Neuronal stem cell (in vitro differentiated cells): ENCODE measurements at regions not wholly inside any gene's neighbourhood (a gene's known extent, or its start where the extent isn't known, plus 50 kb on each side); places are given as distances from the start of the nearest gene placed in this dataset.
"Not testable (repeated sequence)": the region's sequence is repeated elsewhere in the genome, so short reads cannot be mapped to it uniquely, and the experiment has no call there.

ENCODE experiments used
- DNase-seq: peaks from one replicate; pipeline ENCODE4 v3.0.0-alpha.2; 2013; ENCODE audit warnings: low spot score
- H2AFZ ChIP-seq: one replicate; pipeline ENCODE4 v1.6.1; 2013; ENCODE audit warnings: mild to moderate bottlenecking, low read length, inconsistent platforms
- H2AK5ac ChIP-seq: 2 replicates; pipeline ENCODE4 v1.6.1; 2013; ENCODE audit warnings: low read depth, mild to moderate bottlenecking, inconsistent platforms, low read length, moderate library complexity, mixed read lengths
- H2BK120ac ChIP-seq: 2 replicates; pipeline ENCODE4 v1.6.1; 2013; ENCODE audit warnings: low read depth, mild to moderate bottlenecking, inconsistent platforms, low read length, moderate library complexity, mixed read lengths
- H2BK12ac ChIP-seq: one replicate; pipeline ENCODE4 v1.6.1; 2013; ENCODE audit warnings: low read length, inconsistent platforms
- H2BK15ac ChIP-seq: 2 replicates; pipeline ENCODE4 v1.6.1; 2013; ENCODE audit warnings: mild to moderate bottlenecking, low read length, inconsistent platforms, mixed read lengths
- H2BK5ac ChIP-seq: one replicate; pipeline ENCODE4 v1.6.1; 2013; ENCODE audit warnings: inconsistent platforms, mild to moderate bottlenecking, low read length, moderate library complexity
- H3K14ac ChIP-seq: one replicate; pipeline ENCODE4 v1.6.1; 2013; ENCODE audit warnings: low read length, inconsistent platforms
- H3K18ac ChIP-seq: 2 replicates; pipeline ENCODE4 v1.6.1; 2013; ENCODE audit warnings: low read length, inconsistent platforms
- H3K23ac ChIP-seq: 2 replicates; pipeline ENCODE4 v1.6.1; 2013; ENCODE audit warnings: low read depth, mild to moderate bottlenecking, mixed read lengths, low read length, inconsistent platforms; ENCODE audit not compliant: poor library complexity
- H3K27ac ChIP-seq: replicated peaks from 3 replicates; pipeline ENCODE4 v1.5.1; 2013; ENCODE audit warnings: low read length, inconsistent platforms
- H3K27me3 ChIP-seq, 3 experiments: 2 replicates each; pipeline ENCODE4 v1.6.1; 2013; ENCODE audit warnings: low read length in 3 of 3, mild to moderate bottlenecking in 2 of 3, inconsistent platforms in 1 of 3, low read depth in 1 of 3, mixed read lengths in 1 of 3, moderate library complexity in 1 of 3; ENCODE audit not compliant: control insufficient read depth in 3 of 3, insufficient read depth in 3 of 3
- H3K36me3 ChIP-seq, 2 donors: replicated peaks in 1 of 2; 2 replicates each; pipeline ENCODE4 v1.6.1; 2013; ENCODE audit warnings: low read length in 2 of 2; ENCODE audit not compliant: control insufficient read depth in 2 of 2, insufficient read depth in 2 of 2
- H3K4ac ChIP-seq: 2 replicates; pipeline ENCODE4 v1.6.1; 2013; ENCODE audit warnings: inconsistent platforms, mild to moderate bottlenecking, low read length, moderate library complexity
- H3K4me1 ChIP-seq, 2 donors: 1 replicate in 1 of 2; 2 replicates in 1 of 2; pipeline ENCODE4 v1.6.1; 2013; ENCODE audit warnings: low read length in 2 of 2, low read depth in 1 of 2; ENCODE audit not compliant: control insufficient read depth in 2 of 2, insufficient read depth in 1 of 2
- H3K4me2 ChIP-seq: one replicate; pipeline ENCODE4 v1.6.1; 2013; ENCODE audit warnings: mild to moderate bottlenecking, low read length, inconsistent platforms; ENCODE audit not compliant: insufficient read depth, poor library complexity, severe bottlenecking
- H3K4me3 ChIP-seq, 2 donors: 2 replicates each; pipeline ENCODE4 v1.5.1; 2013; ENCODE audit warnings: low read length in 2 of 2, mild to moderate bottlenecking in 2 of 2, inconsistent platforms in 1 of 2, moderate library complexity in 1 of 2
- H3K79me1 ChIP-seq: one replicate; pipeline ENCODE4 v1.6.1; 2013; ENCODE audit warnings: low read depth, mild to moderate bottlenecking, inconsistent platforms, low read length, moderate library complexity
- H3K9ac ChIP-seq: one replicate; pipeline ENCODE4 v1.6.1; 2013; ENCODE audit warnings: mild to moderate bottlenecking, low read depth, low read length, inconsistent platforms; ENCODE audit not compliant: poor library complexity
- H3K9me3 ChIP-seq, 2 donors: replicated peaks in 1 of 2; 2 replicates each; pipeline versions ENCODE3 to v1.6.1; 2013; ENCODE audit warnings: low read length in 2 of 2, mild to moderate bottlenecking in 2 of 2, inconsistent platforms in 1 of 2, low read depth in 1 of 2, mixed read lengths in 1 of 2, moderate library complexity in 1 of 2; ENCODE audit not compliant: control insufficient read depth in 2 of 2, insufficient read depth in 1 of 2
- H4K8ac ChIP-seq: one replicate; pipeline ENCODE4 v1.6.1; 2013; ENCODE audit warnings: low read depth, mild to moderate bottlenecking, inconsistent platforms, low read length, moderate library complexity
- H4K91ac ChIP-seq: one replicate; pipeline ENCODE4 v1.6.1; 2013; ENCODE audit warnings: low read length, low read depth, mild to moderate bottlenecking, inconsistent platforms; ENCODE audit not compliant: poor library complexity
- WGBS, 2 donors: extraction: QIAGEN DNeasy Blood & Tissue Kit; methylation state at CpG; one replicate each; pipeline ENCODE4 v1.1.7; 2013; ENCODE audit warnings: missing lambda C conversion rate in 2 of 2, mixed read lengths in 1 of 2; ENCODE audit not compliant: insufficient read length in 2 of 2, insufficient replicate concordance in 1 of 2; ENCODE audit errors: extremely low coverage in 2 of 2; 5-methylcytosine and 5-hydroxymethylcytosine counted together

- no peak overlapping the region for H3K27ac ChIP-seq
- H3K27me3 ChIP-seq, result no peaks in the 10 kb centered on the region
- no peak overlapping the region for H2AFZ ChIP-seq
- H2BK15ac ChIP-seq, result no peak overlapping the region
- H2BK12ac ChIP-seq, result no peak overlapping the region
- H2AK5ac ChIP-seq, result no peak overlapping the region
- H3K79me1 ChIP-seq, result no peaks in the 10 kb centered on the region
- WGBS, 2 donors, result no CpG with 5 or more reads among the region's 17 CpGs
- no peak overlapping the region for H4K91ac ChIP-seq
- no peak overlapping the region for H2BK5ac ChIP-seq
- H3K9me3 ChIP-seq, result no peaks in the 10 kb centered on the region
- no peak overlapping the region for H3K18ac ChIP-seq
- H2BK120ac ChIP-seq, result no peak overlapping the region
- DNase-seq, result no peak
- H3K23ac ChIP-seq, result no peak overlapping the region
- no peak overlapping the region for H3K4ac ChIP-seq
- H3K4me1 ChIP-seq, result peaks cover 0 to 13% of the 10 kb centered on the region in 2 donors
- no peak overlapping the region for H3K4me3 ChIP-seq
- no peak overlapping the region for H3K14ac ChIP-seq
- H3K9ac ChIP-seq, result no peak overlapping the region
- no peak overlapping the region for H3K4me2 ChIP-seq
- no peaks in the 10 kb centered on the region for H3K36me3 ChIP-seq
- no peak overlapping the region for H4K8ac ChIP-seq
Observed at GRCh38 chr6:10314163-10314955, 100.5 kb downstream of the TFAP2A start.

DNA sequence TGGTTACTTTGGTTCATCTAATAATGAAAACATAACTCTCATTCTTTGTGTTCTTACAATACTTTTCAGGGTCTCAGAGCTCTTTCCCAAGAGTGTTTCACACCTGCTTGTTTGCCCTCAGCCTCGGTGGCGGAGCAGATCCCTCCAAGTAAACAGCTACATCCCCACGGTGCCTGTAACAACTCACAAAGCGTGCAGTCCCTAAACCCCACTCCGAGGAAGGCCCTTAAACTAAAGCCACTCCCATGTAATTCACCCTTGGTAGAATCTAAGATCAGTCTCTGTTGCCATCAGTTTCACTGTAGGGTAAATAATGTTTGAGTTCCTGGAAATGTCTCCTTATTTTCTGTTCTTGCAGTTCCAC, 101.1 kb downstream of the TFAP2A start:
- H3K9ac ChIP-seq, result no peak overlapping the region
- H3K79me1 ChIP-seq, result no peaks in the 10 kb centered on the region
- WGBS, 2 donors, result no CpG with 5 or more reads among the region's 5 CpGs
- no peak overlapping the region for H3K4me3 ChIP-seq
- no peak overlapping the region for H2AFZ ChIP-seq
- no peak overlapping the region for H3K23ac ChIP-seq
- H4K8ac ChIP-seq, result no peak overlapping the region
- no peak overlapping the region for H3K4ac ChIP-seq
- no peak overlapping the region for H3K14ac ChIP-seq
- H4K91ac ChIP-seq, result no peak overlapping the region
- no peak overlapping the region for H2BK12ac ChIP-seq
- no peak overlapping the region for H2BK15ac ChIP-seq
- no peaks in the 10 kb centered on the region for H3K9me3 ChIP-seq
- no peaks in the 10 kb centered on the region for H3K27me3 ChIP-seq
- DNase-seq, result no peak
- H2AK5ac ChIP-seq, result no peak overlapping the region
- H3K4me1 ChIP-seq, result peaks cover 0 to 14% of the 10 kb centered on the region in 2 donors
- no peaks in the 10 kb centered on the region for H3K36me3 ChIP-seq
- H2BK5ac ChIP-seq, result no peak overlapping the region
- H2BK120ac ChIP-seq, result no peak overlapping the region
- no peak overlapping the region for H3K4me2 ChIP-seq
- H3K18ac ChIP-seq, result no peak overlapping the region
- no peak overlapping the region for H3K27ac ChIP-seq

GRCh38 chr6:10312445-10312844, 102.4 kb downstream of the TFAP2A start:
- H3K9me3 ChIP-seq, result no peaks in the 10 kb centered on the region
- no peak overlapping the region for H4K8ac ChIP-seq
- no peak for DNase-seq
- H2BK15ac ChIP-seq, result no peak overlapping the region
- no peak overlapping the region for H3K9ac ChIP-seq
- H3K14ac ChIP-seq, result no peak overlapping the region
- H2AFZ ChIP-seq, result no peak overlapping the region
- no peak overlapping the region for H2BK12ac ChIP-seq
- H3K4me2 ChIP-seq, result no peak overlapping the region
- H2BK5ac ChIP-seq, result no peak overlapping the region
- peaks cover 0 to 14% of the 10 kb centered on the region in 2 donors for H3K4me1 ChIP-seq
- H3K79me1 ChIP-seq, result no peaks in the 10 kb centered on the region
- no peak overlapping the region for H2BK120ac ChIP-seq
- no peaks in the 10 kb centered on the region for H3K36me3 ChIP-seq
- no peak overlapping the region for H3K27ac ChIP-seq
- no peak overlapping the region for H3K4ac ChIP-seq
- no peak overlapping the region for H2AK5ac ChIP-seq
- H3K23ac ChIP-seq, result no peak overlapping the region
- WGBS, 2 donors, result no CpG with 5 or more reads among the region's 11 CpGs
- no peak overlapping the region for H3K18ac ChIP-seq
- H3K4me3 ChIP-seq, result no peak overlapping the region
- no peak overlapping the region for H4K91ac ChIP-seq
- H3K27me3 ChIP-seq, result no peaks in the 10 kb centered on the region

DNA sequence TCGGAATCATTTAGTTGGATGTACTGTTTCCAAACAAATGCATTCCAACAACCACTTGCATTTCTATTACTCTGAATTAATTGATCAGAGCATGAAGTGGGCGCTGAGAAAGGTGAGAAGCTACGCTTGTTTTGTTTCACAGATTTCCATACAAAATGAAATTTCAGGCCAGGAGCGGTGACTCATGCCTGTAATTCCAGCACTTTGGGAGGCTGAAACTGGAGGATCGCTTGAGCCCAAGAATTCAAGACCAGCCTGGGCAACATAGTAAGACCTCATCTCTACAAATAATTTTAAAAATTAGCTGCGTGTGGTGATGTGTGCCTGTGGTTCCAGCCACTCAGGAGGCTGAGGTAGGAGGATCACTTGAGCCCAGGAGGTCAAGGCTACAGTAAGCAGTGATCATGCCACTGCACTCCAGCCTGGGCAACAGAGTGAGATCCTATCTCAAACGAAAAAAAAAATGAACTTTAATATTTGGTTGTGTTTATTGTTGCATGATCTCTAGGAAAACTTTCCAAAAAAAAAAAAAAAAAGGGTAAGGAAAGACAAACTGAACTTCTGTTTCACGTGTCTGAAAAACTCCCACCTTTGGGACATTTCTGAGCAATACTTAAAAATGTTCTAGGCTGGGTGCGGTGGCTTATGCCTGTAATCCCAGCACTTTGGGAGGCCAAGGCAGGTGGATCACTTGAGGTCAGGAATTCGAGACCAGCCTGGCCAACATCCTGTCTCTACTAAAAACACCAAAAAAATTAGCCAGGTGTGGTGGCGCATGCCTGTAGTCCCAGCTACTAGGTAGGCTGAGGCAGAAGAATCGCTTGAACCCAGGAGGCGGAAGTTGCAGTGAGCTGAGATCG, 103.1 kb downstream of the TFAP2A start:
- not testable (repeated sequence) for H3K79me1 ChIP-seq, H3K27ac ChIP-seq, H2AFZ ChIP-seq, H3K9me3 ChIP-seq, H3K4me3 ChIP-seq, H4K91ac ChIP-seq, H3K14ac ChIP-seq, H3K18ac ChIP-seq, H2BK15ac ChIP-seq, H3K23ac ChIP-seq, H3K4ac ChIP-seq, H4K8ac ChIP-seq, DNase-seq, H2BK5ac ChIP-seq, H3K9ac ChIP-seq, H2BK120ac ChIP-seq, H3K36me3 ChIP-seq, H3K4me2 ChIP-seq, H2BK12ac ChIP-seq, H2AK5ac ChIP-seq, H3K27me3 ChIP-seq
- peaks cover 0 to 14% of the 10 kb centered on the region in 2 donors for H3K4me1 ChIP-seq
- WGBS, 2 donors, result no CpG with 5 or more reads among the region's 14 CpGs
